ENCODE measurements at regions not wholly inside any gene's neighbourhood (a gene's known extent, or its start where the extent isn't known, plus 50 kb on each side); places are given as distances from the start of the nearest gene placed in this dataset.
"Not testable (repeated sequence)": the region's sequence is repeated elsewhere in the genome, so short reads cannot be mapped to it uniquely, and the experiment has no call there.

DNA sequence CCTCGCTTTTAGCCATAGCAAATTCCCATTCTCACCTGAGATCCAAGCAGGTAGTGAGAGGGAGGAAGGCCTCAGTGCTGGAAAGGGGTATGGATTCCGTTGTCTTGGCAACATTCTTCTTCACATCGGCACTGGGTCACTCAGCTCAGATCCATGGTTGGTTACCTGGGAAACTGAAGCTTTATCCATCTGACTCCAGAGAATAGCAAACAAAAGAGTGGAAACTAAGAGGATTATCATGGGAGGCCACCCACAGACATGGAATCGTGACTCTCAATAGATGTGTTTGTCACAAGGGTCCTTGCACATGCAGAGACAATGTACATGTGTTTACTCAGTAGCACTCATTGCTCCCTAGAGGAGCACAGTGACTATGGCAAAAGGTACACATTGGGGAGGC lies 81.0 kb downstream of the MAGED4 start:
- FAIRE-seq (no peak), DNase-seq (ENCODE audit: low read depth, low spot score) (no peak)
- Histone ChIP-seq H3K9ac (ENCODE audit: control insufficient read depth, extremely low read depth, insufficient read depth, low read length) (no peak overlapping the region), H3K9me1 (ENCODE audit: control insufficient read depth, extremely low read depth, insufficient read depth, low read length) (no peaks in the 10 kb centered on the region), H3K4me2 (ENCODE audit: control insufficient read depth, extremely low read depth, insufficient read depth, low read depth, low read length) (no peak overlapping the region), H3K79me2 (ENCODE audit: control insufficient read depth, insufficient read depth, low read length) (no peaks in the 10 kb centered on the region), H3K27me3 (ENCODE audit: control insufficient read depth, extremely low read depth, insufficient read depth, low read length) (no peaks in the 10 kb centered on the region), H3K9me3 (ENCODE audit: control insufficient read depth, low read depth, low read length) (no peaks in the 10 kb centered on the region), H3K27ac (ENCODE audit: control insufficient read depth, insufficient read depth, low read length) (no peak overlapping the region), H3K4me3 (ENCODE audit: control insufficient read depth in 2 of 3, extremely low read depth in 1 of 3, insufficient read depth in 2 of 3, low read depth in 1 of 3, low read length in 3 of 3) (no peak overlapping the region), H3K36me3 (ENCODE audit: control insufficient read depth in 2 of 2, extremely low read depth in 1 of 2, insufficient read depth in 2 of 2, low read length in 2 of 2) (no peaks in the 10 kb centered on the region), H4K20me1 (ENCODE audit: control insufficient read depth, extremely low read depth, insufficient read depth, low read length) (no peaks in the 10 kb centered on the region), H3K4me1 (ENCODE audit: control insufficient read depth, extremely low read depth, insufficient read depth, low read length) (peaks cover 4% of the 10 kb centered on the region), H2AFZ (ENCODE audit: control insufficient read depth, low read length) (no peak overlapping the region)
- dilution Hi-C loops (cut with MboI; ENCODE audit: extremely low pct_ligation_motif_present, low sequenced_read_pairs): no loop called here
- TF ChIP-seq CTCF (optimal IDR thresholded peaks at IDR 0.05 in 1 of 3, IDR thresholded peaks at IDR 0.05 in 1 of 3, conservative IDR thresholded peaks at IDR 0.05 in 1 of 3; ENCODE audit: extremely low read depth in 1 of 3, insufficient read depth in 2 of 3, low read length in 3 of 3) (no peak), EZH2 (IDR thresholded peaks at IDR 0.05; ENCODE audit: low read length) (no peak)

- not testable (repeated sequence) for H3K27me3 ChIP-seq (ENCODE audit: control insufficient read depth, extremely low read depth, insufficient read depth, low read length)
Measured at GRCh38 chrX:52268502-52268901, 83.8 kb downstream of the MAGED4 start.

DNA sequence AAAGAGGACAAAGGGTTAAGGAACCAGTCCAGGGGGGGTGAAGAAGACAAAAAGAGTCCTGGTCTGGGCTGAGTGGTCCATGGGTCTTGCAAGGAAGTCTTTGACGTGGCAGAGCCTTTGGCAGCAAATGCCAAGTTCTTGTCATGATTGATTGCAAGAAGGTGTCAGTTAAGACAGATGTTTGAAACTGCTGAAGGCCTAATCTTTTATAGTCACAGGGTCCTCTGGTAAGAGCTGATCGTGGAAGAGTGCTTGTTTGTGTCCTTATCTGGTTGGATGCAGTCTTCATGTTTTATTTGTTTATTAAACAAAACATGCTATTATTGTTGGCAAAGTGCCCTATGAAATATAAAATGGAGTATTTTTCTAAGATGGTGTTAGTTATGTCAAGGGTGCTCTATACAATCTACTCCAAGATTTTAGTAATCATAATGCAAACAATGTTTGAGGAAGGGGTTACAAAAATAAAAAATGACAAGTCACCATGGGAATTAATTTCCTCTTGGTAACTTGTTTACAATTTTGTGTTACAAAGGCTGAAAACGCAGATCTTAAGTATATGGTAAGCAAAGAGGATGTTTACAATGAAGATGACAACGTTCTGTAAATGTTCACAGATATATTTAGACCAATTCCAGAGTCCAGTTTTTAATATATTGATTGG lies 85.9 kb downstream of the MAGED4 start:
- no peaks in the 10 kb centered on the region for H3K9me3 ChIP-seq (ENCODE audit: control insufficient read depth, low read depth, low read length)
- H3K79me2 ChIP-seq (ENCODE audit: control insufficient read depth, insufficient read depth, low read length): no peaks in the 10 kb centered on the region
- H3K27me3 ChIP-seq (ENCODE audit: control insufficient read depth, extremely low read depth, insufficient read depth, low read length): no peaks in the 10 kb centered on the region
- no peak overlapping the region for H3K4me2 ChIP-seq (ENCODE audit: control insufficient read depth, extremely low read depth, insufficient read depth, low read depth, low read length)
- no peaks in the 10 kb centered on the region for H3K9me1 ChIP-seq (ENCODE audit: control insufficient read depth, extremely low read depth, insufficient read depth, low read length)
- H3K4me1 ChIP-seq (ENCODE audit: control insufficient read depth, extremely low read depth, insufficient read depth, low read length): no peaks in the 10 kb centered on the region
- no peaks in the 10 kb centered on the region for H3K36me3 ChIP-seq (ENCODE audit: control insufficient read depth in 2 of 2, extremely low read depth in 1 of 2, insufficient read depth in 2 of 2, low read length in 2 of 2)
- DNase-seq (ENCODE audit: low read depth, low spot score) (no peak), FAIRE-seq (no peak)
- H3K4me3 ChIP-seq (ENCODE audit: control insufficient read depth in 2 of 3, extremely low read depth in 1 of 3, insufficient read depth in 2 of 3, low read depth in 1 of 3, low read length in 3 of 3): no peak overlapping the region
- no peak overlapping the region for H3K9ac ChIP-seq (ENCODE audit: control insufficient read depth, extremely low read depth, insufficient read depth, low read length)
- H2AFZ ChIP-seq (ENCODE audit: control insufficient read depth, low read length): no peak overlapping the region
- H4K20me1 ChIP-seq (ENCODE audit: control insufficient read depth, extremely low read depth, insufficient read depth, low read length): no peaks in the 10 kb centered on the region
- H3K27ac ChIP-seq (ENCODE audit: control insufficient read depth, insufficient read depth, low read length): no peak overlapping the region
- TF ChIP-seq CTCF (optimal IDR thresholded peaks at IDR 0.05 in 1 of 3, IDR thresholded peaks at IDR 0.05 in 1 of 3, conservative IDR thresholded peaks at IDR 0.05 in 1 of 3; ENCODE audit: extremely low read depth in 1 of 3, insufficient read depth in 2 of 3, low read length in 3 of 3) (no peak), EZH2 (IDR thresholded peaks at IDR 0.05; ENCODE audit: low read length) (no peak)
- dilution Hi-C loops (cut with MboI; ENCODE audit: extremely low pct_ligation_motif_present, low sequenced_read_pairs): no loop called here

More at GRCh38 chrX:52268502-52268901, 83.8 kb downstream of the MAGED4 start:
- H3K9me1 ChIP-seq (ENCODE audit: control insufficient read depth, extremely low read depth, insufficient read depth, low read length); H3K9ac ChIP-seq (ENCODE audit: control insufficient read depth, extremely low read depth, insufficient read depth, low read length); DNase-seq (ENCODE audit: low read depth, low spot score); H3K9me3 ChIP-seq (ENCODE audit: control insufficient read depth, low read depth, low read length); H3K4me2 ChIP-seq (ENCODE audit: control insufficient read depth, extremely low read depth, insufficient read depth, low read depth, low read length); dilution Hi-C loops (cut with MboI; ENCODE audit: extremely low pct_ligation_motif_present, low sequenced_read_pairs); H3K4me1 ChIP-seq (ENCODE audit: control insufficient read depth, extremely low read depth, insufficient read depth, low read length); H3K27ac ChIP-seq (ENCODE audit: control insufficient read depth, insufficient read depth, low read length); FAIRE-seq; H3K36me3 ChIP-seq (ENCODE audit: control insufficient read depth in 2 of 2, extremely low read depth in 1 of 2, insufficient read depth in 2 of 2, low read length in 2 of 2); H4K20me1 ChIP-seq (ENCODE audit: control insufficient read depth, extremely low read depth, insufficient read depth, low read length); H2AFZ ChIP-seq (ENCODE audit: control insufficient read depth, low read length); H3K79me2 ChIP-seq (ENCODE audit: control insufficient read depth, insufficient read depth, low read length); H3K4me3 ChIP-seq (ENCODE audit: control insufficient read depth in 2 of 3, extremely low read depth in 1 of 3, insufficient read depth in 2 of 3, low read depth in 1 of 3, low read length in 3 of 3): not testable (repeated sequence)
